Transverse colon (tissue), 4 donors: ENCODE measurements at regions not wholly inside any gene's neighbourhood (a gene's known extent, or its start where the extent isn't known, plus 50 kb on each side); places are given as distances from the start of the nearest gene placed in this dataset.

ENCODE experiments used
- DNase-seq: peaks from one replicate; pipeline ENCODE4 v3.0.0-alpha.2; 2019
- H3K27ac ChIP-seq, 4 donors: fragments of 200-600 bp; sonication (generic); 2 replicates each; pipeline ENCODE4 v1.5.1; 2016 to 2018; ENCODE audit warnings: inconsistent platforms in 4 of 4
- H3K27me3 ChIP-seq: fragments of 200-600 bp; sonication (generic); 2 replicates; pipeline ENCODE4 v1.5.1; 2017; ENCODE audit warnings: inconsistent platforms
- H3K36me3 ChIP-seq, 4 donors: fragments of 200-600 bp; sonication (generic); 2 replicates each; pipeline ENCODE4 v1.5.1; 2017 to 2019; ENCODE audit warnings: inconsistent platforms in 4 of 4
- H3K4me1 ChIP-seq, 4 donors: fragments of 200-600 bp; sonication (generic); 2 replicates each; pipeline ENCODE4 v1.5.1; 2017 to 2020; ENCODE audit warnings: inconsistent platforms in 4 of 4
- H3K4me3 ChIP-seq, 4 donors: fragments of 200-600 bp; sonication (generic); 1 replicate in 1 of 4; 2 replicates in 3 of 4; pipeline versions ENCODE4 v1.5.1 to v1.6.1; 2017 to 2019; ENCODE audit warnings: inconsistent platforms in 4 of 4
- H3K9me3 ChIP-seq, 2 donors: fragments of 200-600 bp; sonication (generic); 2 replicates each; pipeline ENCODE4 v1.5.1; 2017 to 2019; ENCODE audit warnings: inconsistent platforms in 2 of 2
- CTCF ChIP-seq, 5 experiments: fragments of 200-600 bp in 3 of 5; fragments of 450-650 bp in 2 of 5; sonication (generic) in 3 of 5; IDR thresholded peaks; 1 replicate in 2 of 5; 2 replicates in 3 of 5; pipeline ENCODE4 v1.5.1; 2016 to 2017; ENCODE audit warnings: antibody characterized with exemption in 5 of 5, inconsistent platforms in 3 of 5, mild to moderate bottlenecking in 2 of 5, moderate library complexity in 1 of 5
- EP300 ChIP-seq: sonication (generic); formaldehyde crosslinking; IDR thresholded peaks from one replicate; pipeline ENCODE4 v1.6.1; 2017; ENCODE audit warnings: antibody characterized with exemption, low read depth
- POLR2A ChIP-seq: fragments of 450-650 bp; IDR thresholded peaks from one replicate; pipeline ENCODE4 v1.6.1; 2016; ENCODE audit warnings: antibody characterized with exemption, mild to moderate bottlenecking, moderate library complexity
- POLR2AphosphoS5 ChIP-seq, 3 donors: sonication (generic); formaldehyde crosslinking; IDR thresholded peaks; one replicate each; pipeline ENCODE4 v1.6.1; 2016; ENCODE audit warnings: antibody characterized with exemption in 3 of 3
- WGBS, 2 donors: methylation state at CpG; one replicate each; pipeline ENCODE4 v1.1.5; 2018; ENCODE audit warnings: low coverage in 1 of 2; 5-methylcytosine and 5-hydroxymethylcytosine counted together
- in situ Hi-C, 4 donors: fragments of 200-750 bp; cut with MboI; loops; one replicate each; pipeline versions ENCODE4 v1.15.0 to v1.15.1; 2017; ENCODE audit warnings: low sequenced_read_pairs in 3 of 4, low pct_ligation_motif_present in 1 of 4, low pct_unique_long_range_greater_than_20kb in 1 of 4
- intact Hi-C: fragments of 100-400 bp; cut with DNase I; formaldehyde crosslinking; loops from one replicate; pipeline ENCODE4 v1.15.1; 2023; ENCODE audit warnings: low total_unique reads

DNA sequence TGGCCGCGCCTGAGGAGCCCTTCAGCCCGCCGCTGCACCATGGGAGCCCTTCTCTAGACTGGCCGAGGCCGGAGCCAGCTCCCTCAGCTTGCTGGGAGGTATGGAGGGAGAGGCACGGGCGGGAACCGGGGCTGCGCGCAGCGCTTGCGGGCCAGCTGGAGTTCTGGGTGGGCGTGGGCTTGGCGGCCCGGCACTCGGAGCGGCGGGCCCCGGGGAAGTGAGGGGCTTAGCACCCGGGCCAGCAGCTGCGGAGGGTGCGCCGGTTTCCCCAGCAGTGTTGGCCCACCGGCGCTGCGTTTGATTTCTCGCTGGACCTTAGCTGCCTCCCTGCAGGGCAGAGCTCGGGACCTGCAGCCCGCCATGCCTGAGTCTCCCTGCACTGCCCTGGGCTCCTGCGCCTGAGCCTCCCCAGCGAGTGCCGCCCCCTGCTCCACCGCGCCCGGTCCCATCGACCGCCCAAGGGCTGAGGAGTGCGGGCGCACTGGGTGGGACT, 1890.0 kb upstream of the PCDH20 start:
- 96% methylated on average over 33 of the region's 40 CpGs; no CpG with 5 or more reads in 1 of the 2 donors for WGBS, 2 donors
- Histone ChIP-seq H3K27ac (no peak overlapping the region), H3K9me3 (no peaks in the 10 kb centered on the region), H3K27me3 (no peaks in the 10 kb centered on the region), H3K4me1 (no peaks in the 10 kb centered on the region), H3K4me3 (no peak overlapping the region), H3K36me3 (no peaks in the 10 kb centered on the region)
- intact Hi-C loops (no loop called here), in situ Hi-C loops (no loop called here)
- TF ChIP-seq CTCF (IDR thresholded peaks at IDR 0.05) (no peak), POLR2A (no peak), EP300 (no peak), POLR2AphosphoS5 (IDR thresholded peaks at IDR 0.05) (no peak)
- DNase-seq: no peak

- H3K27ac ChIP-seq: no peak overlapping the region
- no peaks in the 10 kb centered on the region for H3K4me1 ChIP-seq
- no peak overlapping the region for H3K4me3 ChIP-seq
- TF ChIP-seq POLR2AphosphoS5 (IDR thresholded peaks at IDR 0.05) (no peak), EP300 (no peak), POLR2A (no peak), CTCF (IDR thresholded peaks at IDR 0.05) (no peak)
- no peaks in the 10 kb centered on the region for H3K27me3 ChIP-seq
- intact Hi-C loops (no loop called here), in situ Hi-C loops (no loop called here)
- 89 to 91% methylated on average over 4 of the region's 4 CpGs for WGBS, 2 donors
- no peaks in the 10 kb centered on the region for H3K36me3 ChIP-seq
- DNase-seq: no peak
- H3K9me3 ChIP-seq: no peaks in the 10 kb centered on the region
These were observed 1888.8 kb upstream of the PCDH20 start for GRCh38 chr13:63304497-63304896.

- Histone ChIP-seq H3K9me3 (no peaks in the 10 kb centered on the region), H3K4me3 (no peak overlapping the region), H3K27ac (no peak overlapping the region), H3K4me1 (no peaks in the 10 kb centered on the region), H3K36me3 (no peaks in the 10 kb centered on the region), H3K27me3 (no peaks in the 10 kb centered on the region)
- DNase-seq: no peak
- WGBS, 2 donors: 58 to 66% methylated on average over 2 to 3 of the region's 3 CpGs
- in situ Hi-C loops: no loop called here
- no peak for TF ChIP-seq CTCF (IDR thresholded peaks at IDR 0.05)
- TF ChIP-seq POLR2AphosphoS5 (IDR thresholded peaks at IDR 0.05): no peak
- TF ChIP-seq POLR2A: no peak
- no peak for TF ChIP-seq EP300
- intact Hi-C loops: no loop called here
These were observed 1884.3 kb upstream of the PCDH20 start for GRCh38 chr13:63299866-63300394.

GRCh38 chr13:63297163-63297562, 1881.5 kb upstream of the PCDH20 start:
- intact Hi-C loops: no loop called here
- in situ Hi-C loops: no loop called here
- Histone ChIP-seq H3K4me3 (no peak overlapping the region), H3K27me3 (no peaks in the 10 kb centered on the region), H3K4me1 (no peaks in the 10 kb centered on the region), H3K36me3 (no peaks in the 10 kb centered on the region), H3K9me3 (peaks cover 0 to 5% of the 10 kb centered on the region in 2 donors), H3K27ac (no peak overlapping the region)
- DNase-seq: no peak
- WGBS, 2 donors: 69 to 80% methylated on average over 2 of the region's 2 CpGs
- TF ChIP-seq POLR2AphosphoS5 (IDR thresholded peaks at IDR 0.05): no peak
- no peak for TF ChIP-seq EP300
- no peak for TF ChIP-seq POLR2A
- no peak for TF ChIP-seq CTCF (IDR thresholded peaks at IDR 0.05)
